GM18870 (cell line): ENCODE measurements at regions not wholly inside any gene's neighbourhood (a gene's known extent, or its start where the extent isn't known, plus 50 kb on each side); places are given as distances from the start of the nearest gene placed in this dataset.

Source experiments
- ATAC-seq: cut with Tn5 transposase; IDR thresholded peaks from one replicate; pipeline ENCODE4 v1.9.1; 2021; ENCODE audit warnings: moderate library complexity; ENCODE audit not compliant: unreplicated experiment

GRCh38 chr13:72458701-72459100, 268.7 kb downstream of the MZT1 start:
- peak; percentile 61 for ATAC-seq

GRCh38 chr13:72457151-72457550, 270.3 kb downstream of the MZT1 start:
- no peak for ATAC-seq

GRCh38 chr13:72456486-72456885, 270.9 kb downstream of the MZT1 start:
- ATAC-seq: no peak

- ATAC-seq: no peak
Observed at GRCh38 chr13:72453161-72453560, 274.3 kb downstream of the MZT1 start.

- no peak for ATAC-seq
Observed at GRCh38 chr13:72448082-72448481, 279.3 kb downstream of the MZT1 start.

- ATAC-seq: no peak
Observed at GRCh38 chr13:72444999-72445398, 282.4 kb downstream of the MZT1 start.

- ATAC-seq: no peak
Observed at GRCh38 chr13:72437458-72437857, 290.0 kb downstream of the MZT1 start.

GRCh38 chr13:72435251-72435650, 292.2 kb downstream of the MZT1 start:
- no peak for ATAC-seq

- no peak for ATAC-seq
Observed at GRCh38 chr13:72431981-72432682, 295.3 kb downstream of the MZT1 start.

GRCh38 chr13:72430923-72431322, 296.5 kb downstream of the MZT1 start:
- no peak for ATAC-seq

GRCh38 chr13:72427757-72428528, 299.5 kb downstream of the MZT1 start:
- no peak for ATAC-seq

GRCh38 chr13:72424059-72424458, 303.4 kb downstream of the MZT1 start:
- ATAC-seq: no peak

GRCh38 chr13:72415817-72416216, 311.6 kb downstream of the MZT1 start:
- ATAC-seq: no peak

GRCh38 chr13:72412481-72412880, 314.9 kb downstream of the MZT1 start:
- ATAC-seq: no peak

- ATAC-seq: no peak
Observed at GRCh38 chr13:72405441-72405840, 322.0 kb downstream of the MZT1 start.

GRCh38 chr13:72403396-72404010, 323.9 kb downstream of the MZT1 start:
- no peak for ATAC-seq

GRCh38 chr13:72400856-72401255, 326.6 kb downstream of the MZT1 start:
- ATAC-seq: no peak

GRCh38 chr13:72399351-72399750, 328.1 kb downstream of the MZT1 start:
- ATAC-seq: no peak

GRCh38 chr13:72397265-72397664, 330.2 kb downstream of the MZT1 start:
- no peak for ATAC-seq

- ATAC-seq: no peak
Observed at GRCh38 chr13:72390909-72391308, 336.5 kb downstream of the MZT1 start.

- ATAC-seq: no peak
Observed at GRCh38 chr13:72386138-72386684, 341.2 kb downstream of the MZT1 start.

GRCh38 chr13:72384879-72385278, 342.6 kb downstream of the MZT1 start:
- no peak for ATAC-seq
